K562 (cell line): ENCODE measurements at regions not wholly inside any gene's neighbourhood (a gene's known extent, or its start where the extent isn't known, plus 50 kb on each side); places are given as distances from the start of the nearest gene placed in this dataset.

Source experiments
- ATAC-seq: fragments of 200-7000 bp; cut with Tn5 transposase; 3 replicates; pipeline ENCODE4 v1.9.1; 2020; ENCODE audit warnings: moderate library complexity
- BruUV-seq: library from RNA; stranded (reverse); fragments of 400-500 nt; replicated peaks from 2 replicates; lab custom pipeline; 2021; lab: Mats Ljungman, UMichigan
- CTCF ChIA-PET: fragments of 300-600 bp; formaldehyde crosslinking; extraction: SDS; loops from one replicate; lab custom pipeline; 2021; ENCODE audit warnings: low intra/inter-chr PET ratio; lab: Yijun Ruan, JAX
- POLR2A ChIA-PET: fragments of 300-600, 350-650 bp; sonication (Branson Sonifier 250); formaldehyde crosslinking; extraction: SDS; loops from one replicate; lab custom pipeline; 2021; ENCODE audit warnings: antibody characterized with exemption, inconsistent platforms; lab: Yijun Ruan, JAX
- DNase-seq, 4 experiments: peaks; one replicate each; pipeline versions ENCODE4 v3.0.0 to v3.0.0-alpha.2; 2011 to 2018; ENCODE audit warnings: low spot score in 3 of 4, mixed read lengths in 3 of 4; ENCODE audit errors: extremely low read depth in 1 of 4
- FAIRE-seq: peaks from 2 replicates; lab custom pipeline; 2011; peaks lifted over from hg19 to GRCh38; lab: Jason Lieb, UNC
- H2AFZ ChIP-seq: 2 replicates; pipeline ENCODE4 v1.6.0; 2011; ENCODE audit warnings: low read depth, low read length, control low read depth, inconsistent platforms
- H3K27ac ChIP-seq: fragments of 200-600 bp; 3 replicates; pipeline ENCODE4 v1.8.0; 2011; ENCODE audit warnings: low read depth, mild to moderate bottlenecking, control low read depth, inconsistent platforms, low read length, moderate library complexity, mixed read lengths; ENCODE audit errors: extremely low read depth
- H3K27me3 ChIP-seq, 2 experiments: fragments of 300-600 bp in 1 of 2; 2 replicates in 1 of 2; 3 replicates in 1 of 2; pipeline versions ENCODE4 v1.6.0 to v1.8.0; 2011; ENCODE audit warnings: inconsistent platforms in 2 of 2, low read length in 2 of 2, mild to moderate bottlenecking in 1 of 2, mixed read lengths in 1 of 2, moderate library complexity in 1 of 2; ENCODE audit not compliant: control insufficient read depth in 2 of 2, insufficient read depth in 2 of 2
- H3K36me3 ChIP-seq: fragments of 300-600 bp; 3 replicates; pipeline ENCODE4 v1.8.0; 2011; ENCODE audit warnings: mild to moderate bottlenecking, low read length, inconsistent platforms; ENCODE audit not compliant: control insufficient read depth, insufficient read depth
- H3K4me1 ChIP-seq, 2 experiments: fragments of 200-600 bp in 1 of 2; replicated peaks in 1 of 2; 2 replicates in 1 of 2; 3 replicates in 1 of 2; pipeline versions ENCODE4 v1.5.1 to v1.8.0; 2011; ENCODE audit warnings: inconsistent platforms in 2 of 2, low read length in 2 of 2, mild to moderate bottlenecking in 1 of 2, mixed read lengths in 1 of 2, moderate library complexity in 1 of 2; ENCODE audit not compliant: control insufficient read depth in 2 of 2, insufficient read depth in 2 of 2
- H3K4me2 ChIP-seq: 2 replicates; pipeline ENCODE4 v1.6.1; 2011; ENCODE audit warnings: low read length, control low read depth, inconsistent platforms, mixed read lengths; ENCODE audit not compliant: insufficient read depth
- H3K4me3 ChIP-seq: fragments of 200-600 bp; sonication (generic), shearing (Covaris generic); 2 replicates; pipeline ENCODE4 v1.5.1; 2016; ENCODE audit warnings: control low read depth, inconsistent platforms
- H3K79me2 ChIP-seq: fragments of 200-600 bp; 3 replicates; pipeline ENCODE4 v1.8.0; 2011; ENCODE audit warnings: low read length, inconsistent platforms; ENCODE audit not compliant: control insufficient read depth, insufficient read depth
- H3K9ac ChIP-seq, 2 experiments: 2 replicates each; pipeline versions ENCODE4 v1.6.0 to v1.6.1; 2011; ENCODE audit warnings: low read depth in 2 of 2, low read length in 2 of 2, control low read depth in 1 of 2, inconsistent platforms in 1 of 2, mild to moderate bottlenecking in 1 of 2, mixed read lengths in 1 of 2; ENCODE audit not compliant: insufficient read depth in 1 of 2
- H3K9me1 ChIP-seq: one replicate; pipeline ENCODE4 v1.6.0; 2011; ENCODE audit warnings: inconsistent platforms, mild to moderate bottlenecking, low read length, moderate library complexity; ENCODE audit not compliant: control insufficient read depth, insufficient read depth
- H3K9me3 ChIP-seq: replicated peaks from 2 replicates; pipeline ENCODE4 v1.5.1; 2011; ENCODE audit warnings: low read depth, low read length, inconsistent platforms; ENCODE audit not compliant: control insufficient read depth, insufficient read depth
- H4K20me1 ChIP-seq: replicated peaks from 2 replicates; pipeline ENCODE4 v1.6.1; 2011; ENCODE audit warnings: low read length, inconsistent platforms, mixed read lengths; ENCODE audit not compliant: control insufficient read depth, insufficient read depth
- CREBBP ChIP-seq: IDR thresholded peaks from one replicate; pipeline ENCODE4 v1.6.1; 2012; ENCODE audit warnings: low read depth, mild to moderate bottlenecking, control low read depth, inconsistent platforms, low read length
- GMEB1 ChIP-seq: fragments of 250-450 bp; sonication (Bioruptor Pico); IDR thresholded peaks from 2 replicates; pipeline ENCODE4 v1.4.0; 2020; ENCODE audit warnings: mild to moderate bottlenecking
- HCFC1 ChIP-seq: IDR thresholded peaks from 2 replicates; pipeline ENCODE4 v1.6.1; 2012; ENCODE audit warnings: low read depth, low read length, improper control_type of control experiment
- KDM5B ChIP-seq: fragments of 200-600 bp; sonication (generic); IDR thresholded peaks from 2 replicates; pipeline ENCODE4 v1.6.1; 2012; ENCODE audit warnings: low read depth, mild to moderate bottlenecking, moderate library complexity, low read length, control low read depth, inconsistent platforms; ENCODE audit not compliant: insufficient replicate concordance
- MTA1 ChIP-seq: fragments of 450-650 bp; IDR thresholded peaks from 2 replicates; pipeline ENCODE4 v1.6.1; 2017; ENCODE audit warnings: borderline replicate concordance
- NR0B1 ChIP-seq: fragments of 450-650 bp; IDR thresholded peaks from one replicate; pipeline ENCODE4 v1.6.1; 2018; ENCODE audit warnings: mild to moderate bottlenecking, moderate library complexity; ENCODE audit not compliant: partially characterized antibody
- PRPF4 ChIP-seq: fragments of 200-400 bp; formaldehyde crosslinking; IDR thresholded peaks from one replicate; pipeline ENCODE4 v1.6.1; 2017; ENCODE audit warnings: low read length, low read depth, mild to moderate bottlenecking; ENCODE audit not compliant: insufficient read depth, poor library complexity, severe bottlenecking
- RBM17 ChIP-seq: fragments of 200-400 bp; formaldehyde crosslinking; IDR thresholded peaks from 2 replicates; pipeline ENCODE4 v1.6.1; 2017; ENCODE audit warnings: low read depth, mild to moderate bottlenecking, low read length, borderline replicate concordance
- SAFB2 ChIP-seq: fragments of 200-400 bp; formaldehyde crosslinking; IDR thresholded peaks from 2 replicates; pipeline ENCODE4 v1.6.1; 2018; ENCODE audit warnings: borderline replicate concordance, low read length, low read depth, moderate library complexity; ENCODE audit not compliant: severe bottlenecking
- SRSF7 ChIP-seq: fragments of 200-400 bp; formaldehyde crosslinking; optimal IDR thresholded peaks from 2 replicates; pipeline ENCODE3; 2017; ENCODE audit warnings: mild to moderate bottlenecking, low read depth, low read length
- ZNF232 ChIP-seq: sonication (generic); formaldehyde crosslinking; IDR thresholded peaks from 2 replicates; pipeline ENCODE4 v1.8.0; 2022; ENCODE audit warnings: mild to moderate bottlenecking, missing genetic modification reagents
- ZNF511 ChIP-seq: sonication (generic); formaldehyde crosslinking; IDR thresholded peaks from 2 replicates; pipeline ENCODE4 v1.8.0; 2022; ENCODE audit warnings: mild to moderate bottlenecking, missing genetic modification reagents
- ZNF561 ChIP-seq: fragments of 450-650 bp; formaldehyde crosslinking; conservative IDR thresholded peaks from 2 replicates; pipeline ENCODE4 v1.4.0; 2020; ENCODE audit warnings: mild to moderate bottlenecking, moderate library complexity
- ZNF699 ChIP-seq: fragments of 250-450 bp; sonication (Bioruptor Pico); IDR thresholded peaks from 2 replicates; pipeline ENCODE4 v1.8.0; 2021; ENCODE audit warnings: mild to moderate bottlenecking, moderate library complexity; ENCODE audit not compliant: insufficient replicate concordance
- WGBS: fragments of 100-300 bp; shearing (Covaris generic); methylation state at CpG from one replicate; pipeline ENCODE4 v1.1.6; 2016; ENCODE audit warnings: low coverage, mixed read lengths; ENCODE audit not compliant: insufficient coverage; ENCODE audit errors: missing lambda C conversion rate; 5-methylcytosine and 5-hydroxymethylcytosine counted together
- in situ Hi-C: fragments of 300-500 bp; cut with MboI; formaldehyde crosslinking; loops from 4 replicates; pipeline ENCODE4 v1.15.0; 2018; ENCODE audit warnings: inconsistent platforms, mixed read lengths
- intact Hi-C: fragments of 100-400 bp; cut with micrococcal nuclease; formaldehyde crosslinking; loops from 2 replicates; pipeline ENCODE4 v1.14.2; 2022

- Histone ChIP-seq H3K4me2 (no peak overlapping the region), H3K9me3 (no peaks in the 10 kb centered on the region), H3K36me3 (no peaks in the 10 kb centered on the region), H3K9ac (no peak overlapping the region), H3K4me3 (no peak overlapping the region), H3K27ac (no peak overlapping the region), H3K4me1 (no peaks in the 10 kb centered on the region), H3K27me3 (no peaks in the 10 kb centered on the region), H3K9me1 (no peaks in the 10 kb centered on the region), H4K20me1 (no peaks in the 10 kb centered on the region), H2AFZ (no peak overlapping the region), H3K79me2 (no peaks in the 10 kb centered on the region)
- TF ChIP-seq PRPF4 (no peak), ZNF232 (CRISPR knock-in tag) (no peak), HCFC1 (no peak), SRSF7 (no peak), NR0B1 (no peak), KDM5B (no peak), ZNF561 (CRISPR knock-in tag) (no peak), CREBBP (no peak), RBM17 (no peak), ZNF699 (CRISPR knock-in tag) (no peak), MTA1 (no peak), ZNF511 (CRISPR knock-in tag) (no peak), SAFB2 (no peak), GMEB1 (CRISPR knock-in tag) (no peak)
- ChIA-PET POLR2A (no interaction called here), CTCF (no interaction called here)
- BruUV-seq, result no TSS peak
- in situ Hi-C loops (no loop called here), intact Hi-C loops (no loop called here)
- ATAC-seq (no peak), FAIRE-seq (no peak), DNase-seq (no peak)
- 0% methylated on average over 5 of the region's 5 CpGs for WGBS
Measured at GRCh38 chr10:58140691-58141347, 126.9 kb downstream of the IPMK start.
